Muscle of back (tissue), 3 donors: ENCODE measurements at regions not wholly inside any gene's neighbourhood (a gene's known extent, or its start where the extent isn't known, plus 50 kb on each side); places are given as distances from the start of the nearest gene placed in this dataset.
"Not testable (repeated sequence)": the region's sequence is repeated elsewhere in the genome, so short reads cannot be mapped to it uniquely, and the experiment has no call there.

Experiments
- DNase-seq, 3 donors: peaks; one replicate each; pipeline versions ENCODE4 v3.0.0 to v3.0.0-alpha.2; 2013

GRCh38 chr1:5638582-5638981 lies 353.6 kb downstream of the NPHP4 start:
- no peak for DNase-seq

GRCh38 chr1:5637171-5637570 lies 355.1 kb downstream of the NPHP4 start:
- peak in 1 of 3 donors; percentile 17 for DNase-seq

- no peak for DNase-seq
These were observed 357.3 kb downstream of the NPHP4 start for GRCh38 chr1:5634893-5635292.

- DNase-seq = no peak
These were observed 359.4 kb downstream of the NPHP4 start for GRCh38 chr1:5632814-5633213.

GRCh38 chr1:5632224-5632623 lies 360.0 kb downstream of the NPHP4 start:
- no peak for DNase-seq

GRCh38 chr1:5628416-5628815 lies 363.8 kb downstream of the NPHP4 start:
- no peak for DNase-seq

GRCh38 chr1:5623399-5623798 lies 368.8 kb downstream of the NPHP4 start:
- no peak for DNase-seq

- DNase-seq = no peak
These were observed 369.8 kb downstream of the NPHP4 start for GRCh38 chr1:5622412-5622811.

- DNase-seq = no peak
These were observed 370.5 kb downstream of the NPHP4 start for GRCh38 chr1:5621692-5622091.

GRCh38 chr1:5620997-5621396 lies 371.2 kb downstream of the NPHP4 start:
- peak in 1 of 3 donors; percentile 24 for DNase-seq

GRCh38 chr1:5620418-5620817 lies 371.8 kb downstream of the NPHP4 start:
- DNase-seq = no peak

GRCh38 chr1:5619469-5619868 lies 372.8 kb downstream of the NPHP4 start:
- DNase-seq = no peak

- DNase-seq = no peak
These were observed 374.7 kb downstream of the NPHP4 start for GRCh38 chr1:5617546-5617945.

- peak in 1 of 3 donors; percentile 45 for DNase-seq
These were observed 375.1 kb downstream of the NPHP4 start for GRCh38 chr1:5617179-5617520.

- DNase-seq = no peak
These were observed 375.7 kb downstream of the NPHP4 start for GRCh38 chr1:5616366-5617178.

- no peak for DNase-seq
These were observed 377.1 kb downstream of the NPHP4 start for GRCh38 chr1:5615076-5615475.

- no peak for DNase-seq
These were observed 378.3 kb downstream of the NPHP4 start for GRCh38 chr1:5613900-5614299.

GRCh38 chr1:5611851-5612250 lies 380.4 kb downstream of the NPHP4 start:
- DNase-seq = no peak

GRCh38 chr1:5611431-5611830 lies 380.8 kb downstream of the NPHP4 start:
- DNase-seq = no peak

- no peak for DNase-seq
These were observed 381.8 kb downstream of the NPHP4 start for GRCh38 chr1:5610432-5610831.

GRCh38 chr1:5603353-5604104 lies 388.7 kb downstream of the NPHP4 start:
- no peak for DNase-seq

- not testable (repeated sequence) for DNase-seq
These were observed 389.5 kb downstream of the NPHP4 start for GRCh38 chr1:5602718-5603117.

- DNase-seq = no peak
These were observed 390.7 kb downstream of the NPHP4 start for GRCh38 chr1:5601516-5601915.
